ENCODE measurements at regions not wholly inside any gene's neighbourhood (a gene's known extent, or its start where the extent isn't known, plus 50 kb on each side); places are given as distances from the start of the nearest gene placed in this dataset.

DNA sequence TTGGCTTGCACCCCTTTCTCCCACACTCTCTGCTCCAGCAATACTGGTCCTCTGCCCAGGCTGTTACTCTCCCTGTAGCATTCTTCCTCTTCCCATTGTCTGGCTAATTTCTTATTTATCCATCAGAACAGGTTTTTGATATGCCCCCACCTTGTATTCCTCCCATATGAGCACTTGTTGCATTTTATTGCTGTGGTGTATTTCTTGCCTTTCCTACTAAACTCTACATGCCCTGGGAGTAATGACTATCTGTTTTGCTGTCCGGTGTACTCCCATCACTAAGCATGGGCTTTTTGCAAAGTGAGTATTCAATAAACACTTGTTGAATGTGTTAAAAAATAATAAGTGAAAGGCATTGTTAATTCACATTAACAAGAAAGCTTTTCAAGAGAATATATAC lies 104.3 kb upstream of the RANBP3L start:
- TF ChIP-seq BACH2 (CRISPR knock-in tag; IDR thresholded peaks at IDR 0.05; ENCODE audit: borderline replicate concordance) = no peak
- TF ChIP-seq, protein P1, sequence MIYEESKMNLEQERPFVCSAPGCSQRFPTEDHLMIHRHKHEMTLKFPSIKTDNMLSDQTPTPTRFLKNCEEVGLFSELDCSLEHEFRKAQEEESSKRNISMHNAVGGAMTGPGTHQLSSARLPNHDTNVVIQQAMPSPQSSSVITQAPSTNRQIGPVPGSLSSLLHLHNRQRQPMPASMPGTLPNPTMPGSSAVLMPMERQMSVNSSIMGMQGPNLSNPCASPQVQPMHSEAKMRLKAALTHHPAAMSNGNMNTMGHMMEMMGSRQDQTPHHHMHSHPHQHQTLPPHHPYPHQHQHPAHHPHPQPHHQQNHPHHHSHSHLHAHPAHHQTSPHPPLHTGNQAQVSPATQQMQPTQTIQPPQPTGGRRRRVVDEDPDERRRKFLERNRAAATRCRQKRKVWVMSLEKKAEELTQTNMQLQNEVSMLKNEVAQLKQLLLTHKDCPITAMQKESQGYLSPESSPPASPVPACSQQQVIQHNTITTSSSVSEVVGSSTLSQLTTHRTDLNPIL (CRISPR knock-in tag; IDR thresholded peaks at IDR 0.05; ENCODE audit: low read depth) = no peak
- no peak for TF ChIP-seq ESRRG (CRISPR knock-in tag; IDR thresholded peaks at IDR 0.05)
- TF ChIP-seq ZFP3 (CRISPR knock-in tag; IDR thresholded peaks at IDR 0.05) = no peak
- no peak for TF ChIP-seq ZNF70 (CRISPR knock-in tag; IDR thresholded peaks at IDR 0.05)
- TF ChIP-seq ZC3H10 (CRISPR knock-in tag; IDR thresholded peaks at IDR 0.05) = no peak
- TF ChIP-seq, protein P2, sequence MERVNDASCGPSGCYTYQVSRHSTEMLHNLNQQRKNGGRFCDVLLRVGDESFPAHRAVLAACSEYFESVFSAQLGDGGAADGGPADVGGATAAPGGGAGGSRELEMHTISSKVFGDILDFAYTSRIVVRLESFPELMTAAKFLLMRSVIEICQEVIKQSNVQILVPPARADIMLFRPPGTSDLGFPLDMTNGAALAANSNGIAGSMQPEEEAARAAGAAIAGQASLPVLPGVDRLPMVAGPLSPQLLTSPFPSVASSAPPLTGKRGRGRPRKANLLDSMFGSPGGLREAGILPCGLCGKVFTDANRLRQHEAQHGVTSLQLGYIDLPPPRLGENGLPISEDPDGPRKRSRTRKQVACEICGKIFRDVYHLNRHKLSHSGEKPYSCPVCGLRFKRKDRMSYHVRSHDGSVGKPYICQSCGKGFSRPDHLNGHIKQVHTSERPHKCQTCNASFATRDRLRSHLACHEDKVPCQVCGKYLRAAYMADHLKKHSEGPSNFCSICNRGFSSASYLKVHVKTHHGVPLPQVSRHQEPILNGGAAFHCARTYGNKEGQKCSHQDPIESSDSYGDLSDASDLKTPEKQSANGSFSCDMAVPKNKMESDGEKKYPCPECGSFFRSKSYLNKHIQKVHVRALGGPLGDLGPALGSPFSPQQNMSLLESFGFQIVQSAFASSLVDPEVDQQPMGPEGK (CRISPR knock-in tag; IDR thresholded peaks at IDR 0.05; ENCODE audit: borderline replicate concordance) = no peak
- no peak for TF ChIP-seq ZFP30 (CRISPR knock-in tag; IDR thresholded peaks at IDR 0.05)
- TF ChIP-seq, protein P3, sequence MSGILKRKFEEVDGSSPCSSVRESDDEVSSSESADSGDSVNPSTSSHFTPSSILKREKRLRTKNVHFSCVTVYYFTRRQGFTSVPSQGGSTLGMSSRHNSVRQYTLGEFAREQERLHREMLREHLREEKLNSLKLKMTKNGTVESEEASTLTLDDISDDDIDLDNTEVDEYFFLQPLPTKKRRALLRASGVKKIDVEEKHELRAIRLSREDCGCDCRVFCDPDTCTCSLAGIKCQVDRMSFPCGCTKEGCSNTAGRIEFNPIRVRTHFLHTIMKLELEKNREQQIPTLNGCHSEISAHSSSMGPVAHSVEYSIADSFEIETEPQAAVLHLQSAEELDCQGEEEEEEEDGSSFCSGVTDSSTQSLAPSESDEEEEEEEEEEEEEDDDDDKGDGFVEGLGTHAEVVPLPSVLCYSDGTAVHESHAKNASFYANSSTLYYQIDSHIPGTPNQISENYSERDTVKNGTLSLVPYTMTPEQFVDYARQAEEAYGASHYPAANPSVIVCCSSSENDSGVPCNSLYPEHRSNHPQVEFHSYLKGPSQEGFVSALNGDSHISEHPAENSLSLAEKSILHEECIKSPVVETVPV (CRISPR knock-in tag; IDR thresholded peaks at IDR 0.05) = no peak
